ENCODE measurements at regions not wholly inside any gene's neighbourhood (a gene's known extent, or its start where the extent isn't known, plus 50 kb on each side); places are given as distances from the start of the nearest gene placed in this dataset.

GRCh38 chrX:39440799-39441284 is 639.6 kb downstream of the MID1IP1 start:
- Histone ChIP-seq H3K36me3 (ENCODE audit: control insufficient read depth, insufficient read depth, low read length) (no peaks in the 10 kb centered on the region), H3K4me3 (ENCODE audit: low read depth, low read length) (no peak overlapping the region), H3K27me3 (ENCODE audit: control insufficient read depth, insufficient read depth, low read length) (no peaks in the 10 kb centered on the region)
- no peak for DNase-seq (ENCODE audit: low read depth)
- TF ChIP-seq CTCF (IDR thresholded peaks at IDR 0.05; ENCODE audit: insufficient read depth, low read length, poor library complexity, severe bottlenecking), result no peak

- TF ChIP-seq CTCF (IDR thresholded peaks at IDR 0.05; ENCODE audit: insufficient read depth, low read length, poor library complexity, severe bottlenecking), result no peak
- Histone ChIP-seq H3K27me3 (ENCODE audit: control insufficient read depth, insufficient read depth, low read length) (no peaks in the 10 kb centered on the region), H3K4me3 (ENCODE audit: low read depth, low read length) (no peak overlapping the region)
Measured at GRCh38 chrX:39442332-39442731, 641.1 kb downstream of the MID1IP1 start.

GRCh38 chrX:39443240-39443639 is 642.0 kb downstream of the MID1IP1 start:
- no peak for DNase-seq (ENCODE audit: low read depth)
- no peak overlapping the region for H3K4me3 ChIP-seq (ENCODE audit: low read depth, low read length)
- H3K27me3 ChIP-seq (ENCODE audit: control insufficient read depth, insufficient read depth, low read length), result no peaks in the 10 kb centered on the region
- no peak for TF ChIP-seq CTCF (IDR thresholded peaks at IDR 0.05; ENCODE audit: insufficient read depth, low read length, poor library complexity, severe bottlenecking)
- no peaks in the 10 kb centered on the region for H3K36me3 ChIP-seq (ENCODE audit: control insufficient read depth, insufficient read depth, low read length)

More at GRCh38 chrX:39442332-39442731, 641.1 kb downstream of the MID1IP1 start:
- DNase-seq (ENCODE audit: low read depth), result no peak
- H3K36me3 ChIP-seq (ENCODE audit: control insufficient read depth, insufficient read depth, low read length), result no peaks in the 10 kb centered on the region

- TF ChIP-seq CTCF (IDR thresholded peaks at IDR 0.05; ENCODE audit: insufficient read depth, low read length, poor library complexity, severe bottlenecking), result no peak
- H3K4me3 ChIP-seq (ENCODE audit: low read depth, low read length), result no peak overlapping the region
Measured at GRCh38 chrX:39445336-39445735, 644.1 kb downstream of the MID1IP1 start.

GRCh38 chrX:39449352-39449751 is 648.1 kb downstream of the MID1IP1 start:
- H3K36me3 ChIP-seq (ENCODE audit: control insufficient read depth, insufficient read depth, low read length), result no peaks in the 10 kb centered on the region
- TF ChIP-seq CTCF (IDR thresholded peaks at IDR 0.05; ENCODE audit: insufficient read depth, low read length, poor library complexity, severe bottlenecking), result no peak
- no peak for DNase-seq (ENCODE audit: low read depth)
- no peaks in the 10 kb centered on the region for H3K27me3 ChIP-seq (ENCODE audit: control insufficient read depth, insufficient read depth, low read length)
- no peak overlapping the region for H3K4me3 ChIP-seq (ENCODE audit: low read depth, low read length)

More at GRCh38 chrX:39445336-39445735, 644.1 kb downstream of the MID1IP1 start:
- Histone ChIP-seq H3K27me3 (ENCODE audit: control insufficient read depth, insufficient read depth, low read length) (no peaks in the 10 kb centered on the region), H3K36me3 (ENCODE audit: control insufficient read depth, insufficient read depth, low read length) (no peaks in the 10 kb centered on the region)
- DNase-seq (ENCODE audit: low read depth), result no peak

GRCh38 chrX:39450234-39450977 is 647.4 kb downstream of the BCOR start:
- no peak for TF ChIP-seq CTCF (IDR thresholded peaks at IDR 0.05; ENCODE audit: insufficient read depth, low read length, poor library complexity, severe bottlenecking)
- no peak for DNase-seq (ENCODE audit: low read depth)
- Histone ChIP-seq H3K4me3 (ENCODE audit: low read depth, low read length) (no peak overlapping the region), H3K36me3 (ENCODE audit: control insufficient read depth, insufficient read depth, low read length) (no peaks in the 10 kb centered on the region), H3K27me3 (ENCODE audit: control insufficient read depth, insufficient read depth, low read length) (no peaks in the 10 kb centered on the region)
